GM12891 (cell line): ENCODE measurements at regions not wholly inside any gene's neighbourhood (a gene's known extent, or its start where the extent isn't known, plus 50 kb on each side); places are given as distances from the start of the nearest gene placed in this dataset.

ENCODE experiments used
- PAX5 ChIP-seq: IDR thresholded peaks from 2 replicates; pipeline ENCODE4 v1.6.1; 2011; ENCODE audit warnings: low read length, moderate library complexity, mild to moderate bottlenecking; ENCODE audit not compliant: insufficient read depth, severe bottlenecking
- POLR2A ChIP-seq: IDR thresholded peaks from 2 replicates; pipeline ENCODE4 v1.6.1; 2011; ENCODE audit warnings: low read depth, low read length, control low read depth
- POLR2AphosphoS5 ChIP-seq: IDR thresholded peaks from 2 replicates; pipeline ENCODE4 v1.6.1; 2011; ENCODE audit warnings: low read depth, low read length, control low read depth
- POU2F2 ChIP-seq: IDR thresholded peaks from 2 replicates; pipeline ENCODE4 v1.6.1; 2011; ENCODE audit warnings: low read depth, mild to moderate bottlenecking, control low read depth, low read length, moderate library complexity
- SPI1 ChIP-seq: IDR thresholded peaks from 2 replicates; pipeline ENCODE4 v1.6.1; 2011; ENCODE audit warnings: low read depth, low read length, control low read depth
- TAF1 ChIP-seq: IDR thresholded peaks from 2 replicates; pipeline ENCODE4 v1.6.1; 2011; ENCODE audit warnings: low read depth, low read length, control low read depth

- no peak for TF ChIP-seq POLR2A
- TF ChIP-seq POLR2AphosphoS5, result no peak
- no peak for TF ChIP-seq TAF1
- TF ChIP-seq POU2F2, result no peak
- TF ChIP-seq SPI1, result no peak
- TF ChIP-seq PAX5, result no peak
These were observed 218.5 kb upstream of the ZC3H12A start for GRCh38 chr1:37255868-37256267.
